Thyroid gland (tissue), 4 donors: ENCODE measurements at regions not wholly inside any gene's neighbourhood (a gene's known extent, or its start where the extent isn't known, plus 50 kb on each side); places are given as distances from the start of the nearest gene placed in this dataset.

Source experiments
- DNase-seq, 2 donors: peaks; one replicate each; pipeline ENCODE4 v3.0.0-alpha.2; 2019
- H3K27ac ChIP-seq, 3 donors: fragments of 200-600 bp; sonication (generic); 1 replicate in 2 of 3; 2 replicates in 1 of 3; pipeline ENCODE4 v1.5.1; 2016 to 2019; ENCODE audit warnings: mild to moderate bottlenecking in 1 of 3, moderate library complexity in 1 of 3
- H3K27me3 ChIP-seq: fragments of 200-600 bp; sonication (generic); one replicate; pipeline ENCODE4 v1.5.1; 2019
- H3K36me3 ChIP-seq, 2 donors: fragments of 200-600 bp; sonication (generic); one replicate each; pipeline ENCODE4 v1.5.1; 2016 to 2019
- H3K4me1 ChIP-seq, 2 donors: fragments of 200-600 bp; sonication (generic); one replicate each; pipeline ENCODE4 v1.5.1; 2017 to 2019
- H3K4me3 ChIP-seq, 3 donors: fragments of 200-600 bp; sonication (generic); replicated peaks in 1 of 3; 1 replicate in 2 of 3; 2 replicates in 1 of 3; pipeline ENCODE4 v1.5.1; 2016; ENCODE audit warnings: mild to moderate bottlenecking in 1 of 3
- H3K9me3 ChIP-seq: fragments of 200-600 bp; sonication (generic); one replicate; pipeline ENCODE4 v1.5.1; 2017
- POLR2A ChIP-seq, 2 donors: fragments of 450-650 bp; IDR thresholded peaks; one replicate each; pipeline ENCODE4 v1.6.1; 2017; ENCODE audit warnings: antibody characterized with exemption in 2 of 2, mild to moderate bottlenecking in 2 of 2, moderate library complexity in 1 of 2
- WGBS, 2 donors: methylation state at CpG; one replicate each; pipeline ENCODE4 v1.1.5; 2017; 5-methylcytosine and 5-hydroxymethylcytosine counted together
- intact Hi-C: fragments of 100-400 bp; cut with DNase I; formaldehyde crosslinking; loops from one replicate; pipeline ENCODE4 v1.15.1; 2023
- TF ChIP-seq, protein P1 (sequence below), 6 experiments: fragments of 200-600 bp in 3 of 6; fragments of 450-650 bp in 3 of 6; sonication (generic) in 3 of 6; IDR thresholded peaks; one replicate each; pipeline ENCODE4 v1.5.1; 2016 to 2019; ENCODE audit warnings: antibody characterized with exemption in 6 of 6, mild to moderate bottlenecking in 2 of 6, inconsistent platforms in 1 of 6, moderate library complexity in 1 of 6

DNA sequence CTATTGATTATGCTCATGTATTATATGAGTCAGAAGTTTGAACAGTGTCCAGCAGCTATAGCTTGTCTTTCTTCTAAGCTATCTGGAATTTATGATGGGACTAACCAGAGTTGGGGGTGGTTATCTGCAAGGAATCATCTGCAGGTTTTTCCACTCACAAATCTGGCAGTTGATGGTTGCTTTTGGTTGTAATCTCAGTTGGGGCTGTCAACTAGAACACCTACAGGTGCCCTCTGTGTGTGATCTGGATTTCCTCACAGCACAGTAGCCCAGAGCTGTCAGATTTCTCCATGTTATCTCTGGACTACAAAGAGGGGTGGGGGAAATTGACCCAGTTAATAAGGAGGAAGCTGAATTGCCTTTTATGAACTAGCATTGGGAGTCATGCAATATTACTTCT is 51.4 kb upstream of the MAP9 start:
- H3K27me3 ChIP-seq, result no peaks in the 10 kb centered on the region
- intact Hi-C loops, result no loop called here
- no peaks in the 10 kb centered on the region for H3K4me1 ChIP-seq
- H3K27ac ChIP-seq, result no peak overlapping the region
- no peaks in the 10 kb centered on the region for H3K9me3 ChIP-seq
- no peak for DNase-seq
- H3K36me3 ChIP-seq, result no peaks in the 10 kb centered on the region
- no peak overlapping the region for H3K4me3 ChIP-seq
- TF ChIP-seq, protein P1, sequence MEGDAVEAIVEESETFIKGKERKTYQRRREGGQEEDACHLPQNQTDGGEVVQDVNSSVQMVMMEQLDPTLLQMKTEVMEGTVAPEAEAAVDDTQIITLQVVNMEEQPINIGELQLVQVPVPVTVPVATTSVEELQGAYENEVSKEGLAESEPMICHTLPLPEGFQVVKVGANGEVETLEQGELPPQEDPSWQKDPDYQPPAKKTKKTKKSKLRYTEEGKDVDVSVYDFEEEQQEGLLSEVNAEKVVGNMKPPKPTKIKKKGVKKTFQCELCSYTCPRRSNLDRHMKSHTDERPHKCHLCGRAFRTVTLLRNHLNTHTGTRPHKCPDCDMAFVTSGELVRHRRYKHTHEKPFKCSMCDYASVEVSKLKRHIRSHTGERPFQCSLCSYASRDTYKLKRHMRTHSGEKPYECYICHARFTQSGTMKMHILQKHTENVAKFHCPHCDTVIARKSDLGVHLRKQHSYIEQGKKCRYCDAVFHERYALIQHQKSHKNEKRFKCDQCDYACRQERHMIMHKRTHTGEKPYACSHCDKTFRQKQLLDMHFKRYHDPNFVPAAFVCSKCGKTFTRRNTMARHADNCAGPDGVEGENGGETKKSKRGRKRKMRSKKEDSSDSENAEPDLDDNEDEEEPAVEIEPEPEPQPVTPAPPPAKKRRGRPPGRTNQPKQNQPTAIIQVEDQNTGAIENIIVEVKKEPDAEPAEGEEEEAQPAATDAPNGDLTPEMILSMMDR (IDR thresholded peaks at IDR 0.05), result no peak
- TF ChIP-seq POLR2A (IDR thresholded peaks at IDR 0.05), result no peak

DNA sequence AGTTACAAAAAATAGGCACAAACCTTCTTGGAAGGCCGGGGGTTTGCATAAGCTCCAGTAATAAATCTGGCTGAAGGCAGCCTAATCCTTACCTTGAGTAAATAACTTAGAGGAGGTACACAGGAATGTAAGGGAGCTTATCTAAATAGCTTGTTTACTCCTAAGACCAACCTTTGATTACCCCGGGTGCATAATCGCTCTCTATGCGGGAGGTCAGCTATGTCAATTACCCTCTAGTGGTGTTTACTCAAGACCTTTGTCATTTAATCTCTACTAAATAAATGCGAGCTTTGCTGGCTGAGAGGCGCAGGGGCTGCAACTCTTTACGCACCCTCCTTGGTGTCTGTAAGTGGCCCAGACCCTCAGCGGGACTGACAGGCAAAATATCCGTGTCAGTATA is 50.2 kb upstream of the MAP9 start:
- intact Hi-C loops, result no loop called here
- no peak for DNase-seq
- no peaks in the 10 kb centered on the region for H3K36me3 ChIP-seq
- H3K27ac ChIP-seq, result no peak overlapping the region
- H3K4me1 ChIP-seq, result no peaks in the 10 kb centered on the region
- no peak overlapping the region for H3K4me3 ChIP-seq
- H3K27me3 ChIP-seq, result no peaks in the 10 kb centered on the region
- TF ChIP-seq, protein P1 (IDR thresholded peaks at IDR 0.05), result no peak
- TF ChIP-seq POLR2A (IDR thresholded peaks at IDR 0.05), result no peak
- 40 to 50% methylated on average over 9 of the region's 9 CpGs for WGBS, 2 donors
- no peaks in the 10 kb centered on the region for H3K9me3 ChIP-seq
